Endothelial cell of umbilical vein (primary cell): ENCODE measurements at regions not wholly inside any gene's neighbourhood (a gene's known extent, or its start where the extent isn't known, plus 50 kb on each side); places are given as distances from the start of the nearest gene placed in this dataset.

Experiments
- BruUV-seq: library from RNA; stranded (reverse); fragments of 400-500 nt; replicated peaks from 2 replicates; lab custom pipeline; 2021; lab: Mats Ljungman, UMichigan
- CTCF ChIA-PET: fragments of 300-600, 350-600 bp; sonication (Branson Sonifier 250); formaldehyde crosslinking; loops from one replicate; lab custom pipeline; 2021; ENCODE audit warnings: antibody characterized with exemption, inconsistent platforms; lab: Charles Lee
- POLR2A ChIA-PET: fragments of 300-600, 350-600 bp; sonication (Branson Sonifier 250); formaldehyde crosslinking; loops from one replicate; lab custom pipeline; 2021; ENCODE audit warnings: antibody characterized with exemption, inconsistent platforms; lab: Charles Lee
- DNase-seq: peaks from one replicate; pipeline ENCODE4 v3.0.0-alpha.2; 2011; ENCODE audit warnings: low read depth, low spot score
- FAIRE-seq: peaks from 2 replicates; lab custom pipeline; 2011; peaks lifted over from hg19 to GRCh38; lab: Jason Lieb, UNC
- H2AFZ ChIP-seq: 2 replicates; pipeline ENCODE4 v1.6.0; 2012; ENCODE audit warnings: low read depth, low read length, control low read depth, inconsistent platforms
- H3K27ac ChIP-seq: 2 replicates; pipeline ENCODE4 v1.5.1; 2011; ENCODE audit warnings: low read depth, mild to moderate bottlenecking, control low read depth, low read length, moderate library complexity; ENCODE audit not compliant: insufficient read depth
- H3K27me3 ChIP-seq, 2 experiments: 2 replicates each; pipeline versions ENCODE4 v1.6.0 to v1.6.1; 2011; ENCODE audit warnings: low read length in 2 of 2, mixed read lengths in 1 of 2; ENCODE audit not compliant: control insufficient read depth in 2 of 2, insufficient read depth in 2 of 2
- H3K36me3 ChIP-seq, 2 experiments: 2 replicates in 1 of 2; 3 replicates in 1 of 2; pipeline ENCODE4 v1.5.1; 2011; ENCODE audit warnings: low read length in 2 of 2, mild to moderate bottlenecking in 1 of 2, moderate library complexity in 1 of 2; ENCODE audit not compliant: control insufficient read depth in 2 of 2, insufficient read depth in 2 of 2; ENCODE audit errors: extremely low read depth in 1 of 2
- H3K4me1 ChIP-seq: 3 replicates; pipeline ENCODE4 v1.5.1; 2011; ENCODE audit warnings: mild to moderate bottlenecking, low read length; ENCODE audit not compliant: control insufficient read depth, insufficient read depth; ENCODE audit errors: extremely low read depth
- H3K4me2 ChIP-seq: 2 replicates; pipeline ENCODE4 v1.6.1; 2011; ENCODE audit warnings: low read length, control low read depth, mixed read lengths; ENCODE audit not compliant: insufficient read depth
- H3K4me3 ChIP-seq, 3 experiments: fragments of 200-600 bp in 1 of 3; sonication (generic), shearing (Covaris generic) in 1 of 3; replicated peaks in 1 of 3; 2 replicates each; pipeline ENCODE4 v1.5.1; 2011 to 2016; ENCODE audit warnings: control low read depth in 3 of 3, low read length in 3 of 3, mild to moderate bottlenecking in 2 of 3, inconsistent platforms in 1 of 3, low read depth in 1 of 3, moderate library complexity in 1 of 3; ENCODE audit not compliant: insufficient read depth in 1 of 3
- H3K79me2 ChIP-seq: 2 replicates; pipeline ENCODE4 v1.6.0; 2012; ENCODE audit warnings: low read length, inconsistent platforms; ENCODE audit not compliant: control insufficient read depth, insufficient read depth
- H3K9ac ChIP-seq: replicated peaks from 2 replicates; pipeline ENCODE3; 2011; ENCODE audit warnings: low read length, control low read depth; ENCODE audit not compliant: insufficient read depth; ENCODE audit errors: extremely low read depth
- H3K9me1 ChIP-seq: replicated peaks from 3 replicates; pipeline ENCODE4 v1.6.0; 2011; ENCODE audit warnings: mild to moderate bottlenecking, low read length; ENCODE audit not compliant: control insufficient read depth, insufficient read depth; ENCODE audit errors: extremely low read depth
- H3K9me3 ChIP-seq: replicated peaks from 2 replicates; pipeline ENCODE4 v1.5.1; 2012; ENCODE audit warnings: low read length, inconsistent platforms; ENCODE audit not compliant: control insufficient read depth, insufficient read depth
- H4K20me1 ChIP-seq: replicated peaks from 2 replicates; pipeline ENCODE3; 2011; ENCODE audit warnings: mild to moderate bottlenecking, low read length; ENCODE audit not compliant: control insufficient read depth, insufficient read depth; ENCODE audit errors: extremely low read depth
- CTCF ChIP-seq, 2 donors: IDR thresholded peaks; 1 replicate in 1 of 2; 2 replicates in 1 of 2; pipeline ENCODE4 v1.5.1; 2011; ENCODE audit warnings: low read length in 2 of 2, mild to moderate bottlenecking in 2 of 2, moderate library complexity in 2 of 2, control low read depth in 1 of 2, inconsistent platforms in 1 of 2, low read depth in 1 of 2; ENCODE audit not compliant: insufficient read depth in 1 of 2; ENCODE audit errors: extremely low read depth in 1 of 2
- EZH2 ChIP-seq: IDR thresholded peaks from 2 replicates; pipeline ENCODE4 v1.6.1; 2012; ENCODE audit warnings: borderline replicate concordance, low read depth, mild to moderate bottlenecking, moderate library complexity, low read length, inconsistent platforms; ENCODE audit not compliant: severe bottlenecking
- FOS ChIP-seq: IDR thresholded peaks from 2 replicates; pipeline ENCODE4 v1.6.1; 2011; ENCODE audit warnings: mild to moderate bottlenecking, low read length, moderate library complexity, borderline replicate concordance; ENCODE audit not compliant: insufficient read depth
- GATA2 ChIP-seq: IDR thresholded peaks from 2 replicates; pipeline ENCODE4 v1.7.0; 2011; ENCODE audit warnings: low read depth, mild to moderate bottlenecking, moderate library complexity, mixed read lengths, low read length; ENCODE audit not compliant: insufficient read length, insufficient read depth
- JUN ChIP-seq: IDR thresholded peaks from 2 replicates; pipeline ENCODE4 v1.6.1; 2011; ENCODE audit warnings: borderline replicate concordance, low read depth; ENCODE audit not compliant: insufficient read length, insufficient read depth
- MAX ChIP-seq: IDR thresholded peaks from 2 replicates; pipeline ENCODE4 v1.6.1; 2011; ENCODE audit not compliant: insufficient read depth, insufficient read length
- MYC ChIP-seq: IDR thresholded peaks from one replicate; pipeline ENCODE4 v1.6.1; 2011; ENCODE audit warnings: mild to moderate bottlenecking, low read depth, low read length
- POLR2A ChIP-seq: IDR thresholded peaks from 2 replicates; pipeline ENCODE4 v1.6.1; 2012; ENCODE audit warnings: low read depth, mild to moderate bottlenecking, control low read depth, low read length
- POLR2AphosphoS5 ChIP-seq: IDR thresholded peaks from 2 replicates; pipeline ENCODE4 v1.6.1; 2012; ENCODE audit warnings: low read depth, mild to moderate bottlenecking, control low read depth, low read length, moderate library complexity; ENCODE audit not compliant: insufficient read depth
- dilution Hi-C: fragments of 300-500 bp; cut with MboI; formaldehyde crosslinking; loops from one replicate; pipeline ENCODE4 v1.15.0; 2019; ENCODE audit warnings: low sequenced_read_pairs; ENCODE audit not compliant: extremely low pct_ligation_motif_present
- intact Hi-C: fragments of 100-400 bp; cut with micrococcal nuclease; formaldehyde crosslinking; loops from one replicate; pipeline ENCODE4 v1.10.0; 2022

DNA sequence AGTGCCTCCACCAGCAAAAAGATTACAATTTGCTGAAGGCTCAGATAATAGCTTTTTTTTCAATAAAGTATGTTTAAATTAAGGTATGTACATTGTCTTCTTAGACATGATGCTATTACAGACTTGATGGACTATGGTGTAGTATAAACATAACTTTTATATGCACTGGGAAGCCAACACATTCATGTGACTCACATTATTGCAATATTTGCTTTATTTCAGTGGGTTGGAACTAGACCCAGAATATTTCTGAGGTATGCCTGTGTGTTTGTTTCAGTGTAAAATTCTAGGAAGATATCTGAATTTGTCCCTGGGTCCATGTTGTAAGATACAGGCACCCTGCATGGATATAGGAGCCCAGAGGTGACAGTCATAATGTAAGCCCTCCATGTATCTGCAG lies 120.0 kb upstream of the BDNF start:
- no peak for TF ChIP-seq JUN
- TF ChIP-seq POLR2AphosphoS5: no peak
- no peak for TF ChIP-seq CTCF (IDR thresholded peaks at IDR 0.05; ENCODE audit: extremely low read depth in 1 of 2, insufficient read depth in 1 of 2, low read depth in 1 of 2, low read length in 2 of 2)
- Histone ChIP-seq H3K4me3 (no peak overlapping the region), H3K9me1 (no peaks in the 10 kb centered on the region), H2AFZ (no peak overlapping the region), H3K9ac (no peak overlapping the region), H3K36me3 (no peaks in the 10 kb centered on the region), H3K27me3 (peaks cover 8 to 9% of the 10 kb centered on the region in 2 experiments), H3K27ac (no peak overlapping the region), H4K20me1 (no peaks in the 10 kb centered on the region), H3K4me1 (no peaks in the 10 kb centered on the region), H3K9me3 (no peaks in the 10 kb centered on the region), H3K4me2 (no peak overlapping the region), H3K79me2 (no peaks in the 10 kb centered on the region)
- FAIRE-seq (no peak), DNase-seq (no peak)
- dilution Hi-C loops (no loop called here), intact Hi-C loops (no loop called here)
- CTCF ChIA-PET: no interaction called here
- POLR2A ChIA-PET: no interaction called here
- BruUV-seq: no TSS peak

GRCh38 chr11:27816197-27816596 lies 115.9 kb upstream of the BDNF start:
- no peaks in the 10 kb centered on the region for H3K9me3 ChIP-seq
- H3K27ac ChIP-seq: no peak overlapping the region
- dilution Hi-C loops (no loop called here), intact Hi-C loops (no loop called here)
- H3K4me1 ChIP-seq: no peaks in the 10 kb centered on the region
- no TSS peak for BruUV-seq
- no peaks in the 10 kb centered on the region for H3K79me2 ChIP-seq
- CTCF ChIA-PET: no interaction called here
- no peak overlapping the region for H3K4me2 ChIP-seq
- POLR2A ChIA-PET: no interaction called here
- no peak overlapping the region for H2AFZ ChIP-seq
- H4K20me1 ChIP-seq: no peaks in the 10 kb centered on the region
- peaks cover 9 to 23% of the 10 kb centered on the region in 2 experiments for H3K27me3 ChIP-seq
- no peaks in the 10 kb centered on the region for H3K9me1 ChIP-seq
- DNase-seq: no peak
- TF ChIP-seq CTCF (IDR thresholded peaks at IDR 0.05; ENCODE audit: extremely low read depth in 1 of 2, insufficient read depth in 1 of 2, low read depth in 1 of 2, low read length in 2 of 2) (no peak), JUN (no peak), POLR2A (no peak), EZH2 (no peak), POLR2AphosphoS5 (no peak), GATA2 (no peak), MYC (no peak), FOS (no peak), MAX (no peak)
- H3K4me3 ChIP-seq: no peak overlapping the region
- H3K36me3 ChIP-seq: no peaks in the 10 kb centered on the region
- H3K9ac ChIP-seq: no peak overlapping the region
- no peak for FAIRE-seq
